A673 (cell line): ENCODE measurements at regions not wholly inside any gene's neighbourhood (a gene's known extent, or its start where the extent isn't known, plus 50 kb on each side); places are given as distances from the start of the nearest gene placed in this dataset.

Experiments
- BruUV-seq: library from RNA; stranded (reverse); fragments of 400-500 nt; replicated peaks from 2 replicates; lab custom pipeline; 2021; lab: Mats Ljungman, UMichigan
- CTCF ChIA-PET: fragments of 300-600 bp; sonication (Branson Sonifier 250); formaldehyde crosslinking; loops from one replicate; lab custom pipeline; 2022; ENCODE audit warnings: antibody characterized with exemption; lab: Charles Lee
- POLR2A ChIA-PET: fragments of 300-600 bp; sonication (Branson Sonifier 250); formaldehyde crosslinking; loops from one replicate; lab custom pipeline; 2022; ENCODE audit warnings: antibody characterized with exemption; ENCODE audit not compliant: low non-redundant PET; lab: Charles Lee
- DNase-seq: peaks from one replicate; pipeline ENCODE4 v3.0.0-alpha.2; 2015; ENCODE audit warnings: low spot score
- H3K27ac ChIP-seq: fragments of 200-600 bp; sonication (generic); 2 replicates; pipeline ENCODE4 v1.5.1; 2016; ENCODE audit warnings: mixed run types, low read depth, mild to moderate bottlenecking, mixed read lengths, antibody characterized with exemption, low read length; ENCODE audit not compliant: poor library complexity, severe bottlenecking
- H3K27me3 ChIP-seq: fragments of 200-600 bp; sonication (generic); replicated peaks from 2 replicates; pipeline ENCODE4 v1.6.1; 2017; ENCODE audit warnings: mixed run types, low read depth, mild to moderate bottlenecking, mixed read lengths, antibody characterized with exemption, low read length; ENCODE audit not compliant: insufficient read depth, poor library complexity
- H3K36me3 ChIP-seq: fragments of 200-600 bp; sonication (generic); 2 replicates; pipeline ENCODE4 v1.6.1; 2016; ENCODE audit warnings: mixed run types, mild to moderate bottlenecking, mixed read lengths, antibody characterized with exemption, low read length; ENCODE audit not compliant: insufficient read depth, poor library complexity, severe bottlenecking
- H3K4me1 ChIP-seq: fragments of 200-600 bp; sonication (generic); 2 replicates; pipeline ENCODE4 v1.6.1; 2017; ENCODE audit warnings: mixed run types, mild to moderate bottlenecking, mixed read lengths, antibody characterized with exemption, low read length; ENCODE audit not compliant: insufficient read depth, poor library complexity, severe bottlenecking
- H3K4me3 ChIP-seq: fragments of 200-600 bp; sonication (generic); 2 replicates; pipeline ENCODE4 v1.5.1; 2016; ENCODE audit warnings: low read depth, mixed run types, mild to moderate bottlenecking, mixed read lengths, low read length; ENCODE audit not compliant: poor library complexity, severe bottlenecking
- H3K9me3 ChIP-seq: fragments of 200-600 bp; sonication (generic); 2 replicates; pipeline ENCODE4 v1.6.1; 2016; ENCODE audit warnings: mixed run types, low read depth, mild to moderate bottlenecking, mixed read lengths, antibody characterized with exemption, low read length; ENCODE audit not compliant: poor library complexity, severe bottlenecking
- CTCF ChIP-seq: fragments of 300-800, 200-600 bp; sonication (generic); conservative IDR thresholded peaks from 2 replicates; pipeline ENCODE4 v1.5.1; 2017; ENCODE audit warnings: low read depth, mild to moderate bottlenecking, antibody characterized with exemption, low read length, moderate library complexity, mixed read lengths
- EZH2 ChIP-seq: fragments of 200-600 bp; sonication (generic); IDR thresholded peaks from 2 replicates; pipeline ENCODE4 v1.6.1; 2017; ENCODE audit warnings: borderline replicate concordance, low read depth, mild to moderate bottlenecking, mixed read lengths, antibody characterized with exemption, low read length; ENCODE audit not compliant: poor library complexity, severe bottlenecking
- intact Hi-C: fragments of 100-400 bp; cut with micrococcal nuclease; formaldehyde crosslinking; loops from one replicate; pipeline ENCODE4 v1.10.0; 2022; ENCODE audit not compliant: unreplicated experiment

GRCh38 chr20:40241596-40242343 is 447.3 kb downstream of the MAFB start:
- H3K4me3 ChIP-seq, result no peak overlapping the region
- ChIA-PET POLR2A (no interaction called here), CTCF (no interaction called here)
- BruUV-seq, result no TSS peak
- peaks cover 17% of the 10 kb centered on the region for H3K4me1 ChIP-seq
- no peak for DNase-seq
- H3K9me3 ChIP-seq, result no peaks in the 10 kb centered on the region
- no peak for TF ChIP-seq EZH2
- TF ChIP-seq CTCF, result no peak
- H3K27ac ChIP-seq, result no peak overlapping the region
- no peaks in the 10 kb centered on the region for H3K27me3 ChIP-seq
- H3K36me3 ChIP-seq, result no peaks in the 10 kb centered on the region
- intact Hi-C loops, result no loop called here

- H3K4me3 ChIP-seq, result no peak overlapping the region
- H3K36me3 ChIP-seq, result no peaks in the 10 kb centered on the region
- intact Hi-C loops, result loop anchor here (10.0 kb wide), 1 partner anchor 164 kb away; no protein-coding TSS in a partner anchor
- H3K27ac ChIP-seq, result no peak overlapping the region
- no TSS peak for BruUV-seq
- peaks cover 33% of the 10 kb centered on the region for H3K4me1 ChIP-seq
- no peaks in the 10 kb centered on the region for H3K9me3 ChIP-seq
- no peak for DNase-seq
- TF ChIP-seq CTCF (no peak), EZH2 (no peak)
- ChIA-PET CTCF (no interaction called here), POLR2A (no interaction called here)
- no peaks in the 10 kb centered on the region for H3K27me3 ChIP-seq
Measured at GRCh38 chr20:40238511-40238910, 450.5 kb downstream of the MAFB start.

GRCh38 chr20:40234593-40234992 is 454.4 kb downstream of the MAFB start:
- Histone ChIP-seq H3K27ac (peak overlapping the region; percentile 4), H3K27me3 (no peaks in the 10 kb centered on the region), H3K36me3 (no peaks in the 10 kb centered on the region), H3K4me3 (no peak overlapping the region), H3K4me1 (peaks cover 51% of the 10 kb centered on the region), H3K9me3 (no peaks in the 10 kb centered on the region)
- peak; percentile 18 for DNase-seq
- intact Hi-C loops, result loop anchor here (10.0 kb wide), 1 partner anchor 160 kb away; no protein-coding TSS in a partner anchor
- BruUV-seq, result no TSS peak
- POLR2A ChIA-PET, result no interaction called here
- no peak for TF ChIP-seq EZH2
- no peak for TF ChIP-seq CTCF
- CTCF ChIA-PET, result no interaction called here
